ENCODE measurements at regions not wholly inside any gene's neighbourhood (a gene's known extent, or its start where the extent isn't known, plus 50 kb on each side); places are given as distances from the start of the nearest gene placed in this dataset.
A peak's percentile ranks its signal among the peaks of the same experiment; 100 is the strongest.

GRCh38 chr7:80014511-80014910 is 120.1 kb upstream of the GNAI1 start:
- Histone ChIP-seq H3K9me1 (replicated peaks; ENCODE audit: control insufficient read depth, extremely low read depth, insufficient read depth, low read length) (no peaks in the 10 kb centered on the region), H3K79me2 (ENCODE audit: control insufficient read depth, insufficient read depth, low read length) (no peaks in the 10 kb centered on the region), H3K36me3 (ENCODE audit: control insufficient read depth in 2 of 2, extremely low read depth in 1 of 2, insufficient read depth in 2 of 2, low read length in 2 of 2) (no peaks in the 10 kb centered on the region), H3K27me3 (ENCODE audit: control insufficient read depth in 2 of 2, insufficient read depth in 2 of 2, low read length in 2 of 2) (no peaks in the 10 kb centered on the region), H2AFZ (ENCODE audit: low read depth, low read length) (no peak overlapping the region), H3K4me1 (ENCODE audit: control insufficient read depth, extremely low read depth, insufficient read depth, low read length) (no peaks in the 10 kb centered on the region), H4K20me1 (replicated peaks; ENCODE audit: control insufficient read depth, extremely low read depth, insufficient read depth, low read length) (no peaks in the 10 kb centered on the region), H3K4me2 (ENCODE audit: insufficient read depth, low read length) (no peak overlapping the region), H3K9ac (replicated peaks; ENCODE audit: extremely low read depth, insufficient read depth, low read length) (no peak overlapping the region), H3K4me3 (replicated peaks in 1 of 3; ENCODE audit: insufficient read depth in 1 of 3, low read depth in 1 of 3, low read length in 3 of 3) (no peak overlapping the region), H3K9me3 (replicated peaks; ENCODE audit: control insufficient read depth, insufficient read depth, low read length) (no peaks in the 10 kb centered on the region), H3K27ac (ENCODE audit: insufficient read depth, low read depth, low read length) (no peak overlapping the region)
- intact Hi-C loops (cut with micrococcal nuclease) (no loop called here), dilution Hi-C loops (cut with MboI; ENCODE audit: extremely low pct_ligation_motif_present, low sequenced_read_pairs) (no loop called here)
- BruUV-seq (replicated peaks), result no TSS peak
- TF ChIP-seq GATA2 (IDR thresholded peaks at IDR 0.05; ENCODE audit: insufficient read depth, insufficient read length, low read depth, low read length) (no peak), FOS (IDR thresholded peaks at IDR 0.05; ENCODE audit: borderline replicate concordance, insufficient read depth, low read length) (no peak), EZH2 (IDR thresholded peaks at IDR 0.05; ENCODE audit: borderline replicate concordance, low read depth, low read length, severe bottlenecking) (no peak), JUN (IDR thresholded peaks at IDR 0.05; ENCODE audit: borderline replicate concordance, insufficient read depth, insufficient read length, low read depth) (no peak), MYC (IDR thresholded peaks at IDR 0.05; ENCODE audit: low read depth, low read length) (no peak), POLR2AphosphoS5 (IDR thresholded peaks at IDR 0.05; ENCODE audit: insufficient read depth, low read depth, low read length) (no peak), POLR2A (IDR thresholded peaks at IDR 0.05; ENCODE audit: low read depth, low read length) (no peak)
- TF ChIP-seq, protein P1, sequence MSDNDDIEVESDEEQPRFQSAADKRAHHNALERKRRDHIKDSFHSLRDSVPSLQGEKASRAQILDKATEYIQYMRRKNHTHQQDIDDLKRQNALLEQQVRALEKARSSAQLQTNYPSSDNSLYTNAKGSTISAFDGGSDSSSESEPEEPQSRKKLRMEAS (IDR thresholded peaks at IDR 0.05; ENCODE audit: insufficient read depth, insufficient read length), result no peak
- TF ChIP-seq, protein P2, sequence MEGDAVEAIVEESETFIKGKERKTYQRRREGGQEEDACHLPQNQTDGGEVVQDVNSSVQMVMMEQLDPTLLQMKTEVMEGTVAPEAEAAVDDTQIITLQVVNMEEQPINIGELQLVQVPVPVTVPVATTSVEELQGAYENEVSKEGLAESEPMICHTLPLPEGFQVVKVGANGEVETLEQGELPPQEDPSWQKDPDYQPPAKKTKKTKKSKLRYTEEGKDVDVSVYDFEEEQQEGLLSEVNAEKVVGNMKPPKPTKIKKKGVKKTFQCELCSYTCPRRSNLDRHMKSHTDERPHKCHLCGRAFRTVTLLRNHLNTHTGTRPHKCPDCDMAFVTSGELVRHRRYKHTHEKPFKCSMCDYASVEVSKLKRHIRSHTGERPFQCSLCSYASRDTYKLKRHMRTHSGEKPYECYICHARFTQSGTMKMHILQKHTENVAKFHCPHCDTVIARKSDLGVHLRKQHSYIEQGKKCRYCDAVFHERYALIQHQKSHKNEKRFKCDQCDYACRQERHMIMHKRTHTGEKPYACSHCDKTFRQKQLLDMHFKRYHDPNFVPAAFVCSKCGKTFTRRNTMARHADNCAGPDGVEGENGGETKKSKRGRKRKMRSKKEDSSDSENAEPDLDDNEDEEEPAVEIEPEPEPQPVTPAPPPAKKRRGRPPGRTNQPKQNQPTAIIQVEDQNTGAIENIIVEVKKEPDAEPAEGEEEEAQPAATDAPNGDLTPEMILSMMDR (IDR thresholded peaks at IDR 0.05; ENCODE audit: extremely low read depth in 1 of 2, insufficient read depth in 1 of 2, low read depth in 1 of 2, low read length in 2 of 2), result no peak
- FAIRE-seq (peak; percentile 8), DNase-seq (ENCODE audit: low read depth, low spot score) (peak; percentile 7)
- ChIA-PET POLR2A (no interaction called here), CTCF (interaction anchor here (0.5 to 4.7 kb wide), 4 partner anchors 66 to 716 kb away, joined by 3 to 24 read pairs (median 3); no protein-coding TSS in a partner anchor)

All from endothelial cell of umbilical vein (primary cell).